22Rv1 (cell line): ENCODE measurements at regions not wholly inside any gene's neighbourhood (a gene's known extent, or its start where the extent isn't known, plus 50 kb on each side); places are given as distances from the start of the nearest gene placed in this dataset.

Source experiments
- H3K27ac ChIP-seq: fragments of 450-650 bp; 2 replicates; pipeline ENCODE4 v1.5.1; 2017
- CTCF ChIP-seq: fragments of 450-650 bp; IDR thresholded peaks from 2 replicates; pipeline ENCODE4 v1.5.1; 2017; ENCODE audit warnings: mild to moderate bottlenecking
- ZFX ChIP-seq: fragments of 450-650 bp; IDR thresholded peaks from 2 replicates; pipeline ENCODE4 v1.6.1; 2017; ENCODE audit warnings: antibody characterized with exemption, borderline replicate concordance

DNA sequence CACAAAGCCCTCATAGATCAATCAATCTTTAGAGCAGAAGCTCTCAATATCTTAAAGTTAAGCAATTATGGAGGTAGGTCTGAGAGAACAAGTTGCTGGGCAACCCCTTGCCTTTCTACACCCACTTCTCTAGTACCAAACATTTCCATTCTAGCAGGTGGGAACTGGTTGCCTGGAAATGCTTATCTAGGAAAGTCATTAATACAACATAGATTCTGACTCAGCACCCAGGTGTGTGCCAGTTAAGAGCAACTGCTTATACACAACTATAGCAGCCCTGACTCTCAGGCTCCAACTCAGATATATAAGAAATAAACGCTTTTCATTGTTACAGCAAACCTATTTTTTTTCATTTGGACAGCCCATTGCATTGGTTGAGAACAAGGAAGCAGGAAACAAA, 237.7 kb downstream of the IRS1 start:
- TF ChIP-seq ZFX = no peak
- no peak for TF ChIP-seq CTCF
- no peak overlapping the region for H3K27ac ChIP-seq

DNA sequence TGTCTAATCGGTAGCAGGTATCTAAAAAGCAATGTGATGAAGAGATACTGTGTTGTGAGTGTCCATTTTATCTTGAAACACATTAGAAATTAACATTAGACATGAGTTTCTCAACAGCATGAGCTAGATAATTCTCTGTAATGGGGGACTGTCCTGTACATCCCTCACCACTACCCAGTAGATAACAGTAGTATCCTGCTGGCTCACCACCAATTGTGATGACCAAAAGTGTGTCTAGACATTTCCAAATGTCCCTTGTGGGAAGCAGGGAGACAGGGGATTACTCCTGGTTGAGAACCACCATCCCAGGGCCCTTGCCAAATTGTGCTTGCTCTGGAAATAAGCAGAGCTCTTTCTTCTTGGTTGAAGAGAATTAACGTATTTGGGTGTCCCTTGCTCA, 239.3 kb downstream of the IRS1 start:
- H3K27ac ChIP-seq = no peak overlapping the region
- TF ChIP-seq ZFX (no peak), CTCF (no peak)

DNA sequence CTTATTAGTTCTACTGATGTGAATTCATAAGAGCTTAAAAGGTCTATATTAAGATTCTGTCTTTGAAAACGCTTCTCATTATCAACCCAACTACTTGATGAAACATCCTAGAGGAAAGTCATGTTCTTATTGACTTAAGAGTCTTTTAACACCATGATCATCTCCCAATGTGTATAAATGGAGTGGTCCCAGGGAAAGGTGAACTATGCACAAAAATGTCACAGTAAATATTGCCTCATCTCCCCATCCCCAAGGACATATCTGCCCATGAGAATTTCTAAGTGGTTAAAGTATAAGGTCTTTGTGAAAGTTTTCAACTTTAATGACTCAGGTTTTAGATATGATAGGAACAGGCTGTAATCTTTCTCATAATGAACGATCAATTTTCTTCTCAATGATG, 240.1 kb downstream of the IRS1 start:
- no peak for TF ChIP-seq ZFX
- TF ChIP-seq CTCF = no peak
- no peak overlapping the region for H3K27ac ChIP-seq

GRCh38 chr2:226558418-226558817, 241.2 kb downstream of the IRS1 start:
- TF ChIP-seq CTCF = no peak
- no peak for TF ChIP-seq ZFX
- no peak overlapping the region for H3K27ac ChIP-seq

GRCh38 chr2:226556050-226556449, 243.6 kb downstream of the IRS1 start:
- TF ChIP-seq CTCF (no peak), ZFX (no peak)

DNA sequence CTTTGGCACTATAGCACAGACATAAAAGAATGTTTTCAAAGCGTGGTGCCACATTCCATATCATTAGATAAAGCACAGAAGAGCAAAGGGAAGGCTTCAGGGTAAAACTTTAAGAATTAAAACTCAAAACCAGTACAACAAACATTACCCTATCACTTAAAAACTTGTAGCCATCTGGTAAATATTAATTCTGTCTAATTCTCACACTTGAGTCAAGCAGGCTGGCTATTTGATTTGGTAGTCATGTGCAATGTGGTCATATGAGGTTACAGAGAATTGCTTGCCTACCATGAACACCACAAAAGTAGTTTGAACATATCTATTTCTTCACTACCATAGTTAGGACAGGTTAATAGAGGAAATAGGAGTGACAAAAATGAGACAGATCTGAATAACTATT, 244.9 kb downstream of the IRS1 start:
- no peak for TF ChIP-seq ZFX
- TF ChIP-seq CTCF = no peak
- H3K27ac ChIP-seq = no peak overlapping the region

More at GRCh38 chr2:226556050-226556449, 243.6 kb downstream of the IRS1 start:
- H3K27ac ChIP-seq = no peak overlapping the region

GRCh38 chr2:226553333-226553732, 246.3 kb downstream of the IRS1 start:
- TF ChIP-seq CTCF (no peak), ZFX (no peak)
- H3K27ac ChIP-seq = no peak overlapping the region
